ENCODE measurements at regions not wholly inside any gene's neighbourhood (a gene's known extent, or its start where the extent isn't known, plus 50 kb on each side); places are given as distances from the start of the nearest gene placed in this dataset.
A peak's percentile ranks its signal among the peaks of the same experiment; 100 is the strongest.

DNA sequence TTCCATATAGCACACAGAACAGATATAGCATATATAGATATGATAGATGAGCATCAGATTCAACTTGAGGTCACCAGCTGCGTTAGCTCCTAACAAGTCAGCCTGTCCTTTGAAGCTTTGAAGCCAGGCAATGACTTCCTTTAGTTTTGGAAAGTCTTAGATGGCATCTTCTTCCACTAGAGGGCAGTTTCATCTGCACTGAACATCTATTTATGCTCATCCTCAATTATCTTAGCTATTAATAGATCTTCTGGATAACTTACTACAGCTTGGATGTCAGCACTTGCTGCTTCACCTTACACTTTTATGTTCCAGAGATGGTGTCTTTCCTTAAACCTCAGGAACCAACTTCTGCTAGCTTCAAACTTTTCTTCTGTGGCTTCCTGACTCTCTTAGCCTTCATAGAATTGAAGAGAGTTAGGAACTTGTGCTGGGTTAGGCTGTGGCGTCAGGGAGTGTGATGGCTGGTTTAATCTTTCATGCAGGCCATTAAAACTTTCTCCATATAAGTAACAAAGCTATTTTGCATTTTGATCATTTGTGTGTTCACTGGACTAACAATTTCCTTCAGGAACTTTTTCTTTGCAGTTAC is 1401.4 kb downstream of the EFNA5 start:
- Histone ChIP-seq H4K5ac (ENCODE audit: insufficient read length, low read depth, low read length) (no peak overlapping the region), H2BK20ac (ENCODE audit: low read depth, low read length, poor library complexity, severe bottlenecking) (no peak overlapping the region), H2BK15ac (ENCODE audit: low read depth, low read length) (no peak overlapping the region), H3K4me2 (ENCODE audit: insufficient read depth, insufficient read length, low read length) (no peak overlapping the region), H3T11ph (ENCODE audit: low read length) (no peak overlapping the region), H4K91ac (ENCODE audit: insufficient read length, low read depth, low read length) (no peak overlapping the region), H2AK5ac (ENCODE audit: insufficient read length, low read length) (no peak overlapping the region), H3K79me2 (ENCODE audit: insufficient read depth, low read length) (no peaks in the 10 kb centered on the region), H2AFZ (ENCODE audit: low read length) (no peak overlapping the region), H2BK120ac (ENCODE audit: low read depth, low read length, poor library complexity, severe bottlenecking) (no peak overlapping the region), H3K79me1 (ENCODE audit: insufficient read depth, low read depth, low read length, poor library complexity, severe bottlenecking) (no peaks in the 10 kb centered on the region), H3K18ac (ENCODE audit: insufficient read length, low read depth, low read length) (no peak overlapping the region), H3K23me2 (ENCODE audit: insufficient read length, low read depth, low read length, poor library complexity, severe bottlenecking) (no peaks in the 10 kb centered on the region), H3K27me3 (ENCODE audit: insufficient read depth, low read length) (no peaks in the 10 kb centered on the region), H3K9ac (ENCODE audit: extremely low read depth, insufficient read length, low read length) (no peak overlapping the region), H3K4me1 (ENCODE audit: insufficient read depth, low read length) (no peaks in the 10 kb centered on the region), H4K20me1 (ENCODE audit: control insufficient read depth, insufficient read depth, insufficient read length) (no peaks in the 10 kb centered on the region), H3K14ac (ENCODE audit: insufficient read depth, low read length) (no peak overlapping the region), H3K27ac (ENCODE audit: insufficient read length, low read depth, low read length) (no peak overlapping the region), H2BK12ac (ENCODE audit: insufficient read length, low read depth, low read length) (no peak overlapping the region), H4K8ac (replicated peaks; ENCODE audit: insufficient read length, low read depth, low read length) (no peak overlapping the region), H3K56ac (ENCODE audit: insufficient read length, low read depth, low read length) (no peak overlapping the region), H2BK5ac (ENCODE audit: insufficient read length, low read length) (no peak overlapping the region), H3K23ac (ENCODE audit: insufficient read length, low read depth, low read length) (no peak overlapping the region), H3K4ac (ENCODE audit: low read depth, low read length) (no peak overlapping the region), H3K9me3 (ENCODE audit: control insufficient read depth, low read depth, low read length) (no peaks in the 10 kb centered on the region)
- no CpG with 5 or more reads among the region's 2 CpGs for WGBS (ENCODE audit: extremely low coverage, insufficient read length, low lambda C conversion rate)
- peaks cover 2 to 11% (median 3%) of the 10 kb centered on the region in 3 experiments; a peak in 4 of 7 replicates for H3K36me3 Mint-ChIP-seq (ENCODE audit: insufficient read depth in 1 of 3, low read depth in 3 of 3)
- TF ChIP-seq, protein P1, sequence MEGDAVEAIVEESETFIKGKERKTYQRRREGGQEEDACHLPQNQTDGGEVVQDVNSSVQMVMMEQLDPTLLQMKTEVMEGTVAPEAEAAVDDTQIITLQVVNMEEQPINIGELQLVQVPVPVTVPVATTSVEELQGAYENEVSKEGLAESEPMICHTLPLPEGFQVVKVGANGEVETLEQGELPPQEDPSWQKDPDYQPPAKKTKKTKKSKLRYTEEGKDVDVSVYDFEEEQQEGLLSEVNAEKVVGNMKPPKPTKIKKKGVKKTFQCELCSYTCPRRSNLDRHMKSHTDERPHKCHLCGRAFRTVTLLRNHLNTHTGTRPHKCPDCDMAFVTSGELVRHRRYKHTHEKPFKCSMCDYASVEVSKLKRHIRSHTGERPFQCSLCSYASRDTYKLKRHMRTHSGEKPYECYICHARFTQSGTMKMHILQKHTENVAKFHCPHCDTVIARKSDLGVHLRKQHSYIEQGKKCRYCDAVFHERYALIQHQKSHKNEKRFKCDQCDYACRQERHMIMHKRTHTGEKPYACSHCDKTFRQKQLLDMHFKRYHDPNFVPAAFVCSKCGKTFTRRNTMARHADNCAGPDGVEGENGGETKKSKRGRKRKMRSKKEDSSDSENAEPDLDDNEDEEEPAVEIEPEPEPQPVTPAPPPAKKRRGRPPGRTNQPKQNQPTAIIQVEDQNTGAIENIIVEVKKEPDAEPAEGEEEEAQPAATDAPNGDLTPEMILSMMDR (conservative IDR thresholded peaks at IDR 0.05): peak; percentile 73
- H3K4me1 Mint-ChIP-seq: peaks cover 6 to 10% of the 10 kb centered on the region in 2 experiments
- H3K9me3 Mint-ChIP-seq: peaks cover 0 to 9% of the 10 kb centered on the region in 2 experiments; a peak in 3 of 5 replicates
- H3K4me3 Mint-ChIP-seq: no peak overlapping the region
- H3K27ac Mint-ChIP-seq: no peak overlapping the region
- no peaks in the 10 kb centered on the region for H3K27me3 Mint-ChIP-seq (ENCODE audit: low read depth)
- DNase-seq: no peak
